Endothelial cell (in vitro differentiated cells): ENCODE measurements at regions not wholly inside any gene's neighbourhood (a gene's known extent, or its start where the extent isn't known, plus 50 kb on each side); places are given as distances from the start of the nearest gene placed in this dataset.

ENCODE experiments used
- DNase-seq: peaks from one replicate; pipeline ENCODE4 v3.0.0; 2021; ENCODE audit warnings: low spot score
- H3K27ac Mint-ChIP-seq: one replicate; pipeline ENCODE4 v1.8.0; 2021; ENCODE audit warnings: mixed read lengths, inconsistent platforms; ENCODE audit not compliant: unreplicated experiment
- H3K27me3 Mint-ChIP-seq: one replicate; pipeline ENCODE4 v1.8.0; 2021; ENCODE audit warnings: mild to moderate bottlenecking, moderate library complexity, mixed read lengths, inconsistent platforms; ENCODE audit not compliant: unreplicated experiment
- H3K36me3 Mint-ChIP-seq: one replicate; pipeline ENCODE4 v1.8.0; 2021; ENCODE audit warnings: mild to moderate bottlenecking, low read depth, mixed read lengths, inconsistent platforms; ENCODE audit not compliant: unreplicated experiment
- H3K4me1 Mint-ChIP-seq: one replicate; pipeline ENCODE4 v1.8.0; 2021; ENCODE audit warnings: mild to moderate bottlenecking, mixed read lengths, inconsistent platforms; ENCODE audit not compliant: unreplicated experiment
- H3K4me3 Mint-ChIP-seq: one replicate; pipeline ENCODE4 v1.8.0; 2021; ENCODE audit warnings: mild to moderate bottlenecking, mixed read lengths, inconsistent platforms; ENCODE audit not compliant: unreplicated experiment
- H3K9me3 Mint-ChIP-seq: one replicate; pipeline ENCODE4 v1.8.0; 2021; ENCODE audit warnings: mixed read lengths, inconsistent platforms; ENCODE audit not compliant: unreplicated experiment
- CTCF ChIP-seq: fragments of 200-600 bp; sonication (generic); IDR thresholded peaks from one replicate; pipeline ENCODE4 v1.5.0; 2021; ENCODE audit warnings: antibody characterized with exemption; ENCODE audit not compliant: unreplicated experiment

- Mint-ChIP-seq H3K9me3 (peaks cover 55% of the 10 kb centered on the region), H3K36me3 (peaks cover 34% of the 10 kb centered on the region), H3K4me3 (no peak overlapping the region), H3K27me3 (peaks cover 20% of the 10 kb centered on the region), H3K4me1 (no peaks in the 10 kb centered on the region), H3K27ac (no peak overlapping the region)
- TF ChIP-seq CTCF, result no peak
- no peak for DNase-seq
Measured at GRCh38 chr19:56953470-56953869, 112.9 kb upstream of the PEG3 start.

- Mint-ChIP-seq H3K27me3 (peaks cover 22% of the 10 kb centered on the region), H3K4me1 (no peaks in the 10 kb centered on the region), H3K27ac (no peak overlapping the region), H3K4me3 (no peak overlapping the region), H3K36me3 (peaks cover 35% of the 10 kb centered on the region), H3K9me3 (peaks cover 59% of the 10 kb centered on the region)
- no peak for TF ChIP-seq CTCF
- no peak for DNase-seq
Measured at GRCh38 chr19:56955637-56956216, 115.2 kb upstream of the PEG3 start.

- Mint-ChIP-seq H3K9me3 (peaks cover 53% of the 10 kb centered on the region), H3K4me3 (no peak overlapping the region), H3K36me3 (peaks cover 31% of the 10 kb centered on the region), H3K4me1 (no peaks in the 10 kb centered on the region), H3K27ac (no peak overlapping the region), H3K27me3 (peaks cover 19% of the 10 kb centered on the region)
- DNase-seq, result no peak
- TF ChIP-seq CTCF, result no peak
Measured at GRCh38 chr19:56956503-56957226, 116.1 kb upstream of the PEG3 start.

- Mint-ChIP-seq H3K27ac (no peak overlapping the region), H3K4me3 (no peak overlapping the region), H3K9me3 (peaks cover 62% of the 10 kb centered on the region), H3K4me1 (no peaks in the 10 kb centered on the region), H3K36me3 (peaks cover 40% of the 10 kb centered on the region), H3K27me3 (peaks cover 17% of the 10 kb centered on the region)
- DNase-seq, result no peak
- no peak for TF ChIP-seq CTCF
Measured at GRCh38 chr19:56959205-56959604, 118.7 kb upstream of the PEG3 start.

GRCh38 chr19:56960959-56961543 lies 120.5 kb upstream of the PEG3 start:
- no peak overlapping the region for H3K27ac Mint-ChIP-seq
- no peak for DNase-seq
- no peaks in the 10 kb centered on the region for H3K4me1 Mint-ChIP-seq
- H3K9me3 Mint-ChIP-seq, result peaks cover 67% of the 10 kb centered on the region
- no peak for TF ChIP-seq CTCF
- H3K27me3 Mint-ChIP-seq, result peaks cover 11% of the 10 kb centered on the region
- peaks cover 32% of the 10 kb centered on the region for H3K36me3 Mint-ChIP-seq
- H3K4me3 Mint-ChIP-seq, result no peak overlapping the region
